OCI-LY1 (cell line): ENCODE measurements at regions not wholly inside any gene's neighbourhood (a gene's known extent, or its start where the extent isn't known, plus 50 kb on each side); places are given as distances from the start of the nearest gene placed in this dataset.

Source experiments
- EZH2 ChIP-seq: fragments of 200-600 bp; sonication (generic), shearing (Covaris generic); IDR thresholded peaks from 2 replicates; pipeline ENCODE4 v1.8.0; 2017; ENCODE audit warnings: borderline replicate concordance, mixed run types, mild to moderate bottlenecking, antibody characterized with exemption, low read length, moderate library complexity, mixed read lengths
- TF ChIP-seq, protein P1 (sequence below): fragments of 200-600 bp; sonication (generic), shearing (Covaris generic); IDR thresholded peaks from 2 replicates; pipeline ENCODE4 v1.5.1; 2017; ENCODE audit warnings: mild to moderate bottlenecking, antibody characterized with exemption, low read length, moderate library complexity, mixed read lengths

DNA sequence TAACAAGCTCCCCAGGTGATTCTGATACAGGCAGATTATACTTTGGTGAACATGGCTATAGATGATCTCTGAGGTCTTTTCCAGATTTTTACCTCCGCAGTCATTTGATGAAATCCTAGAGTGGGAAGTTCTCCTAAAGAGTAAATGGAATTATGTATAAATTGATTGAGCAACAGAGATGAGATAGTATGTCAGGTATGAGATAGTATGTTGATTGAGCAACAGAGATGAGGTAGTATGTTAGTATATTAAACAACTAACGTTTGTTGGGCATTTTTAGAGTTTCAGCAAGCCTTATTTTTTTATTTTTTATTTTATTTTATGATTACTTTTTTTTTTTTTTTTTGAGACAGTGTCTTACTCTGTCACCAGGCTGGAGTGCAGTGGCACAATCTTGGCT is 265.0 kb upstream of the SOX2 start:
- TF ChIP-seq, protein P1, sequence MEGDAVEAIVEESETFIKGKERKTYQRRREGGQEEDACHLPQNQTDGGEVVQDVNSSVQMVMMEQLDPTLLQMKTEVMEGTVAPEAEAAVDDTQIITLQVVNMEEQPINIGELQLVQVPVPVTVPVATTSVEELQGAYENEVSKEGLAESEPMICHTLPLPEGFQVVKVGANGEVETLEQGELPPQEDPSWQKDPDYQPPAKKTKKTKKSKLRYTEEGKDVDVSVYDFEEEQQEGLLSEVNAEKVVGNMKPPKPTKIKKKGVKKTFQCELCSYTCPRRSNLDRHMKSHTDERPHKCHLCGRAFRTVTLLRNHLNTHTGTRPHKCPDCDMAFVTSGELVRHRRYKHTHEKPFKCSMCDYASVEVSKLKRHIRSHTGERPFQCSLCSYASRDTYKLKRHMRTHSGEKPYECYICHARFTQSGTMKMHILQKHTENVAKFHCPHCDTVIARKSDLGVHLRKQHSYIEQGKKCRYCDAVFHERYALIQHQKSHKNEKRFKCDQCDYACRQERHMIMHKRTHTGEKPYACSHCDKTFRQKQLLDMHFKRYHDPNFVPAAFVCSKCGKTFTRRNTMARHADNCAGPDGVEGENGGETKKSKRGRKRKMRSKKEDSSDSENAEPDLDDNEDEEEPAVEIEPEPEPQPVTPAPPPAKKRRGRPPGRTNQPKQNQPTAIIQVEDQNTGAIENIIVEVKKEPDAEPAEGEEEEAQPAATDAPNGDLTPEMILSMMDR, result no peak
- TF ChIP-seq EZH2, result no peak
